Midbrain (tissue), 1 donor: ENCODE measurements at regions not wholly inside any gene's neighbourhood (a gene's known extent, or its start where the extent isn't known, plus 50 kb on each side); places are given as distances from the start of the nearest gene placed in this dataset.

Experiments
- DNase-seq: peaks from one replicate; lab custom pipeline; 2025; lab: John Stamatoyannopoulos, UW

- DNase-seq = no peak
Measured at GRCh38 chr1:118246646-118247045, 61.6 kb upstream of the SPAG17 start.

DNA sequence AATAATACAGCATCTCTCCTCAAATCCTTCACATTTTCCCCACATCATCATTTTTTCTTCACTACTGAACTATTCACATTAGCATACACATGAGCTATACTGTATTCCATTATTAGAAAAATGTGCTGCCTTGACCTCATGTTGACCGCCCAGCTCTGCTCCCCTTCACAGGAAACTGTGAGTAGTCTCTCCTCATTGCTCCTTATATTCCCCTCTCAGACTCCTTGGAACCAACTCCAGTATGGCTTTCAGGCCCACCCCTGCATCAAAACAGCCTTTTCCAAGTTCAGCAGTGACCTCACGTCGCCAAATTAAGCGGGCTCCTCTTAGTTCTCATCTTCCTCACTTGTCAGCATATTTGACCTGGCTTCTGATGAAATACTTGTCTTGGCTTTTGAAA lies 59.2 kb upstream of the SPAG17 start:
- no peak for DNase-seq

DNA sequence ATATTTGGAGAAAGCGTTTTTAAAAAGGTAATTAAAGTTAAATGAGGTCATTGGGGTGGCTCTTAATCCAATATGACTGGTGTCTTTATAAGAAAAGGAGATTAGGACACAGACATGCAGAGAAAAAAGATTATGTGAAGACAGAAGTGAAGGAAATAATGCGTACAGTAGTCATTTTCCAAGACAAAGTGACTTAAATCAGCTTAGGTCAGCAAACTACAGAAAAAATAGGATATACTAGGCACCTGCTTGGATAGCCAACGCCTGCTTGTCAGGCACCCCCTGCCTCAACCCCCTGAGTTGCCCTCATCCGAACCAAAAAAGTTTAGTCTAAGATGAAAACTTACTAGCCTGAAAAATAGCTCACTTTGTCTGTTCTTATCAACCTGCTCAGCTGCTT lies 58.2 kb upstream of the SPAG17 start:
- DNase-seq = no peak
